Brain microvascular endothelial cell (primary cell): ENCODE measurements at regions not wholly inside any gene's neighbourhood (a gene's known extent, or its start where the extent isn't known, plus 50 kb on each side); places are given as distances from the start of the nearest gene placed in this dataset.
"Not testable (repeated sequence)": the region's sequence is repeated elsewhere in the genome, so short reads cannot be mapped to it uniquely, and the experiment has no call there.

ENCODE experiments used
- DNase-seq: peaks from one replicate; pipeline ENCODE4 v3.0.0-alpha.2; 2020
- H3K27ac ChIP-seq: fragments of 250-450 bp; sonication (Bioruptor Pico); 2 replicates; pipeline ENCODE4 v1.5.1; 2020; ENCODE audit warnings: mild to moderate bottlenecking, moderate library complexity
- H3K27me3 ChIP-seq: fragments of 250-450 bp; sonication (Bioruptor Pico); replicated peaks from 2 replicates; pipeline ENCODE4 v1.5.1; 2020; ENCODE audit warnings: mild to moderate bottlenecking
- H3K36me3 ChIP-seq: fragments of 250-450 bp; sonication (Bioruptor Pico); replicated peaks from 2 replicates; pipeline ENCODE4 v1.5.1; 2020; ENCODE audit warnings: mild to moderate bottlenecking
- H3K4me3 ChIP-seq: 2 replicates; pipeline ENCODE4 v1.5.1; 2011; ENCODE audit warnings: low read depth, mild to moderate bottlenecking, control low read depth, low read length, moderate library complexity
- CTCF ChIP-seq: IDR thresholded peaks from 2 replicates; pipeline ENCODE4 v1.5.1; 2011; ENCODE audit warnings: low read depth, mild to moderate bottlenecking, moderate library complexity, low read length, control low read depth, inconsistent platforms; ENCODE audit errors: missing control alignments
- in situ Hi-C: cut with HindIII; loops from 2 replicates; pipeline ENCODE4 v1.10.0; 2017; ENCODE audit warnings: low sequenced_read_pairs, low pct_ligation_motif_present

DNA sequence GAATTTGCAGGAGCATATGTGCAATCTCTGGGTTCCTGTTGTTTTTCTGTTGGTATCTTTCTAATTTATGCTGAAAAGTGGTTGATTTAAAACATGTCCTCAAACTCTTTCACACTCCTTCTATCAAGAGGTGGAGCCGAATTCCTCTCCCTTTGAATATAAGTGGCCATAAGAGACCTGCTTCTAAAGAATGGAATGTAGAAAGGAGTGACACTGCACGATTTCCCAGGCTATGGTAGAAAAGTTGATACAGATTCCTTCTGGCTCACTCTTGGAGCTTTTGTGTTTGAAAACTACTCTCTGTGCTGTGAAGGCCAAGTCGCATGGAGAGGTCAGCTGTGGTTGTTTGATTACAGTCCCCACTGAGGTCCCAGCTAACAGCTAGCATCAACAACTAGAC, 613.2 kb downstream of the ETNK1 start:
- in situ Hi-C loops, result no loop called here
- H3K4me3 ChIP-seq, result no peak overlapping the region
- DNase-seq, result no peak
- no peak for TF ChIP-seq CTCF
- no peaks in the 10 kb centered on the region for H3K36me3 ChIP-seq
- no peak overlapping the region for H3K27ac ChIP-seq
- H3K27me3 ChIP-seq, result no peaks in the 10 kb centered on the region

DNA sequence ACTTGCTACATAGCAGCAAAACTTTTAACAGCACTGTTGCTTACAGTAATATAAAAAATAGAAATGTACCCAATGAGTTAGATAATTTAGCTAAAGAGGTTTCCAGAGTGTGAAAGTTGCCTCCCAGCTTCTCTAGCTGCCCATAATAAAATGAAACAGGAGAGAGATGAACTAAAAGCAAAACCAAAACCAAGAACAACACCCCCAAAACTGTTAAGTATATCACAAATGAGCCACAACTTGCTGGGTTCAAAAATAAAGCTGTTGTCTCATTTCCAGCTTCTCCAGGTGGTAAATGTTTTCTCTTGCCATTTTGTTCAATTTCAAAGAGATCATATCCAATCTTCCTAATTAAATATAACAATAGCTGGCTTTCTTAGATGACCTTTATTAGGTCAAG, 614.0 kb downstream of the ETNK1 start:
- in situ Hi-C loops, result no loop called here
- TF ChIP-seq CTCF, result no peak
- Histone ChIP-seq H3K4me3 (no peak overlapping the region), H3K27ac (no peak overlapping the region), H3K36me3 (no peaks in the 10 kb centered on the region), H3K27me3 (no peaks in the 10 kb centered on the region)
- no peak for DNase-seq

- no peak overlapping the region for H3K4me3 ChIP-seq
- no peaks in the 10 kb centered on the region for H3K36me3 ChIP-seq
- in situ Hi-C loops, result no loop called here
- no peak overlapping the region for H3K27ac ChIP-seq
- no peaks in the 10 kb centered on the region for H3K27me3 ChIP-seq
- DNase-seq, result no peak
- no peak for TF ChIP-seq CTCF
Measured at GRCh38 chr12:23245186-23245585, 620.2 kb downstream of the ETNK1 start.

- Histone ChIP-seq H3K27me3 (no peaks in the 10 kb centered on the region), H3K4me3 (no peak overlapping the region), H3K36me3 (no peaks in the 10 kb centered on the region), H3K27ac (no peak overlapping the region)
- no peak for TF ChIP-seq CTCF
- peak; percentile 38 for DNase-seq
- in situ Hi-C loops, result no loop called here
Measured at GRCh38 chr12:23253191-23253590, 628.2 kb downstream of the ETNK1 start.

- H3K36me3 ChIP-seq, H3K27ac ChIP-seq, H3K4me3 ChIP-seq, H3K27me3 ChIP-seq, in situ Hi-C loops, DNase-seq: not testable (repeated sequence)
Measured at GRCh38 chr12:23253910-23254309, 628.9 kb downstream of the ETNK1 start.

- no peak for TF ChIP-seq CTCF
- Histone ChIP-seq H3K27ac (no peak overlapping the region), H3K27me3 (no peaks in the 10 kb centered on the region), H3K4me3 (no peak overlapping the region), H3K36me3 (no peaks in the 10 kb centered on the region)
- no peak for DNase-seq
- in situ Hi-C loops, result no loop called here
Measured at GRCh38 chr12:23259558-23259957, 634.6 kb downstream of the ETNK1 start.
